ENCODE measurements at regions not wholly inside any gene's neighbourhood (a gene's known extent, or its start where the extent isn't known, plus 50 kb on each side); places are given as distances from the start of the nearest gene placed in this dataset.

DNA sequence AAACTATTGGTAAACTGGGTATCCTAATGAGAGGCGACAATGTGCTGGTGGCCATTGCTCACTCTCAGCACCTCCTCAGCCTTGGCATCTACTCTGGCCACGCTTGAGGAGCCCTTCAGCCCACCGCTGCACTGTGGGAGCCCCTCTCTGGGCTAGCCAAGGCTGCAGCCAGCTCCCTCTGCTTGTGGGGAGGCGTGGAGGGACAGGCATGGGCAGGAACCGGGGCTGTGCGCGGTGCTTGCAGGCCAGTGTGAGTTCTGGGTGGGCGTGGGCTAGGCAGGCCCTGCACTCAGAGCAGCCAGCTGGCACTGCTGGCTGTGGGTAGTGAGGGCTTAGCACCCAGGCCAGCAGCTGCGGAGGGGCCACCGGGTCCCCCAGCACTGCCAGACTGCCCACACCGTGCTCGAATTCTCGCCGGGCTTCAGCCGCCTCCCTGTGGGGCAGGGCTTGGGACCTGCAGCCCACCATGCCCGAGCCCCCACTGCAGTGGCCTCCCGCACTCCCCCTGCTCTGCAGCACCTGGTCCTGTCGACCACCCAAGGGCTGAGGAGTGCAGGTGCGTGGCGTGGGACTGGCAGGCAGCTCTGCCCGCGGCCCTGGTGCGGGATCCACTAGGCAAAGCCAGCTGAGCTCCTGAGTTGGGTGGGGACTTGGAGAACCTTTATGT, 575.9 kb upstream of the ANO3 start:
- no peak for DNase-seq (ENCODE audit: low read depth)
- no peak overlapping the region for H3K4me3 ChIP-seq (ENCODE audit: low read length)
- TF ChIP-seq, protein P1, sequence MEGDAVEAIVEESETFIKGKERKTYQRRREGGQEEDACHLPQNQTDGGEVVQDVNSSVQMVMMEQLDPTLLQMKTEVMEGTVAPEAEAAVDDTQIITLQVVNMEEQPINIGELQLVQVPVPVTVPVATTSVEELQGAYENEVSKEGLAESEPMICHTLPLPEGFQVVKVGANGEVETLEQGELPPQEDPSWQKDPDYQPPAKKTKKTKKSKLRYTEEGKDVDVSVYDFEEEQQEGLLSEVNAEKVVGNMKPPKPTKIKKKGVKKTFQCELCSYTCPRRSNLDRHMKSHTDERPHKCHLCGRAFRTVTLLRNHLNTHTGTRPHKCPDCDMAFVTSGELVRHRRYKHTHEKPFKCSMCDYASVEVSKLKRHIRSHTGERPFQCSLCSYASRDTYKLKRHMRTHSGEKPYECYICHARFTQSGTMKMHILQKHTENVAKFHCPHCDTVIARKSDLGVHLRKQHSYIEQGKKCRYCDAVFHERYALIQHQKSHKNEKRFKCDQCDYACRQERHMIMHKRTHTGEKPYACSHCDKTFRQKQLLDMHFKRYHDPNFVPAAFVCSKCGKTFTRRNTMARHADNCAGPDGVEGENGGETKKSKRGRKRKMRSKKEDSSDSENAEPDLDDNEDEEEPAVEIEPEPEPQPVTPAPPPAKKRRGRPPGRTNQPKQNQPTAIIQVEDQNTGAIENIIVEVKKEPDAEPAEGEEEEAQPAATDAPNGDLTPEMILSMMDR (IDR thresholded peaks at IDR 0.05; ENCODE audit: insufficient read depth, low read depth, low read length, missing control alignments), result no peak

DNA sequence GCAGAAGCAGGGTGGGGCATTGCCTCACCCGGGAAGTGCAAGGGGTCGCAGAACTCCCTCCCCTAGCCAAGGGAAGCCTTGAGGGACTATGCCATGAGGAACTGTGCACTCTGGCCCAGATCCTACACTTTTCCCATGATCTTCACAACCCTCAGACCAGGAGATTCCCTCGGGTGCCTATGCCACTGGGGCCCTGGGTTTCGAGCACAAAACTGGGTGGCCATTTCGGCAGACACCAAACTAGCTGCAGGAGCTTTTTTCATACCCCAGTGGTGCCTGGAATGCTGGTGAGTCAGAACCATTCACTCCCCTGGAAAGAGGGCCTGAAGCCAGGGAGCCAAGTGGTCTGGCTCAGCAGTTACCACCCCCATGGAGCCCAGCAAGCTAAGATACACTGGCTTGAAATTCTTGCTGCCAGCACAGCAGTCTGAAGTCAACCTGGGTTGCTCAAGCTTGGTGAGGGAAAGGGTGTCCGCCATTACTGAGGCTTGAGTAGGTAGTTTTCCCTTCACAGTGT, 573.7 kb upstream of the ANO3 start:
- no peak for DNase-seq (ENCODE audit: low read depth)
- H3K4me3 ChIP-seq (ENCODE audit: low read length), result no peak overlapping the region
- TF ChIP-seq, protein P1 (IDR thresholded peaks at IDR 0.05; ENCODE audit: insufficient read depth, low read depth, low read length, missing control alignments), result no peak

DNA sequence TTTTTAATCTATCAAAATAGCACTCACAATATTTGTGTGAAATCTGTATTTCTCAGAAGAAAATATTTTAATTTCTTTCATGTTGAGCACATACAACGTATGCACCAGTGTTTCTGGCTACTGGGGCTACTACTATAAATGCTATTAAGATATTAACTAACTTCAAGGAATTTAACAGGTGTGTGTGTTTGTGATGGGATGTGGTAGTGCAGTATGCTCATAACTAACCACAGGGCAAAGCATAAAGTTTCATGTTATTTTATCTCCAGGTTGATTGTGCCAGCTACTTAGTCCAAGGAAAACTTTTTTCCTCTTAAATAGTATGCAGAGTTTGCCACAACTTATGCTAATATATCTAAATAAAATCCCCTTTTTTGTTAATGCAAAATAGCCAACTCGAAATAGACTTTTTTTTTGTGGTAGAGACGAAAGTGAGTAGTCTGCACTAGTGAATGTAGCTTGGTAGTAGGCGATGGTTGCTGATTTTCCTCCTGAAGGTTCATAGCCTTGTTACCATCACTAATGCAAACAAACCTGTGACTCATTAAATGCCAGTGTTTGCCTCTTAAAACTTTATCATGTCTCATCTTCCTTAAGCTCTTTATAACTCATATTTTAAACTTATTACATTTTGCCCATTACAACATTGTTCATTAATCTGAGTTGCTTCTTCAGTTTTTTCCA, 565.5 kb upstream of the ANO3 start:
- TF ChIP-seq, protein P1 (IDR thresholded peaks at IDR 0.05; ENCODE audit: insufficient read depth, low read depth, low read length, missing control alignments), result no peak
- peak; percentile 8 for DNase-seq (ENCODE audit: low read depth)

DNA sequence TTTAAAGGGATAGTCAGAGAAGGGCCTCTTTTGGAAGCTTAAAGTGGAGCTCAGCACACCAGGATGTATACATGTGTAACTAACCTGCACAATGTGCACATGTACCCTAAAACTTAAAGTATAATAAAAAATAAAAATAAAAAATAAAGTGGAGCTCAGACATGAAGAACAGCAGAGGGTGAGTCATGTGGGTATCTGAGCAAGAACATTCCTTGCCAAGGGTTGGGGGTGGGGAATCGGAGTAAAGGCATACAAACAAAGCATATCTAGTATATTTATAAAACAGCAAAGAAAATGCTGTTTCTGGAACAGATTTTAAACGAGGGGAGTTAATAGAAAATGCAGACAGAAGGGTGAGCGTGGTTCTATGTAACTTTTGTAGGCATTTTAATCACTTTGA, 562.6 kb upstream of the ANO3 start:
- H3K4me3 ChIP-seq (ENCODE audit: low read length), result no peak overlapping the region
- DNase-seq (ENCODE audit: low read depth), result peak; percentile 39
- TF ChIP-seq, protein P1 (IDR thresholded peaks at IDR 0.05; ENCODE audit: insufficient read depth, low read depth, low read length, missing control alignments), result no peak

More for the DNA sequence above, 565.5 kb upstream of the ANO3 start:
- no peak overlapping the region for H3K4me3 ChIP-seq (ENCODE audit: low read length)

DNA sequence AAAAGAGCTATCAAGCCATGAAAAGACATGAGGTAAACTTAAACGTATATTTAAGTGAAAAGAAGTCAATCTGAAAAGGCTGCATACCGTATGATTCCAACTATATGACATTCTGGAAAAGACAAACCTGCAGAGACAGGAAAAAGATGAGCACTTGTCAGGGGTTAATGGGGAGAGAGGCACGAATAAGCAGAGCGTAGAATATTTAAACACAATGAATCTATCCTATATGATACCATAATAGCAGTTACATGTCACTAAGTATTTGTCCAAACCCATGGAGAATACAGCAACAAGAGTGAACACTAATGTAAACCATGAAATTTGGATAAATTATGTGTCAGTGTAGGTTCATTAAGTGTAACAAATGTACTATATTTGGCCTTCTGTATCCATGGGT, 560.3 kb upstream of the ANO3 start:
- TF ChIP-seq, protein P1 (IDR thresholded peaks at IDR 0.05; ENCODE audit: insufficient read depth, low read depth, low read length, missing control alignments), result no peak
- no peak overlapping the region for H3K4me3 ChIP-seq (ENCODE audit: low read length)
- no peak for DNase-seq (ENCODE audit: low read depth)

DNA sequence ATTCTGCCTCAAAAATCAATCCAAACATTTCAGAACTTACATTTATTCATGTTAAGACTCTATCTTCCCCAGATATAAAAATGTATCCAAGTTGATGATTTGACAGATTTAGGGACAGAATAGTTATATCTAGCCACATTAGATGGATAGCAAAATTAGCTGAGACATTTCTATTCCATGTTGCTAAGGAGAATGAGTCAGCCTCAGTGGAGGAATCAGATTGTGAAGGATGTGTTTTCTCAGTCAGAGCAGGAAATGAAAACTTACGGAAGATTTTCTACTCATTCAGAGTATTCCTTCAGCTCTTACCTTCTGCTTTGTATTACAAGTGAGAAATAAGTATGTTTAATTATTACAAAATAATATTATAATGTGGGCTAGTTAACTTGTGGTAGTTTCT, 556.3 kb upstream of the ANO3 start:
- peak; percentile 7 for DNase-seq (ENCODE audit: low read depth)
- TF ChIP-seq, protein P1 (IDR thresholded peaks at IDR 0.05; ENCODE audit: insufficient read depth, low read depth, low read length, missing control alignments), result no peak
- no peak overlapping the region for H3K4me3 ChIP-seq (ENCODE audit: low read length)

Data from epithelial cell of esophagus (primary cell).